GM19397 (cell line): ENCODE measurements at regions not wholly inside any gene's neighbourhood (a gene's known extent, or its start where the extent isn't known, plus 50 kb on each side); places are given as distances from the start of the nearest gene placed in this dataset.

ENCODE experiments used
- ATAC-seq: cut with Tn5 transposase; IDR thresholded peaks from one replicate; pipeline ENCODE4 v1.9.1; 2021; ENCODE audit warnings: mild to moderate bottlenecking, moderate library complexity; ENCODE audit not compliant: unreplicated experiment

DNA sequence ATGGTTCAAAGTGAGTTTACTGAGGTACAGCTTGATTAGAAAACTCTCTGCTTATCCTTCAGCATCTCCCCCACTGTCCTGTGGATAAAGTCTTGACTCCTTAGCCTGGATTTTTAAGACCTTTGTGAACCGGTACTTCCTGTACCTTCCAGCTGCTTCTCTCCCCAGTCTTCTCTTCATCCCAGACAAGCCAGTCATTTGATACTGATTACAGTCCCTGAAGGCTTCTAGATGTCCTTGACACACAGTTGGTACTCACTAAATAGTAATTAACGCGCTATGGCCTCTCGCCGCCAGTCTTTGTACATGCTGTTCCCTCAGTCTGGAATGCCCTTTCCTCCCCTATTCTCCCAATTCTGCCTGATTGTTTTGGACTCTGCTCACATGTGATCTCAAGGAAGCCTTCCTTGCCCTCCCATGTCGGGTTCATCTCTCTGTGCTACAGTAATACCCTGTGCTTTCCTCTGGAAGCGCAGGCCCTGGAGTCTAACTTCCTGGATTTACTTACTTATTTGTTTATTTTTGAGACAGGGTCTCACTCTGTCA is 50.6 kb upstream of the PTGR2 start:
- no peak for ATAC-seq

DNA sequence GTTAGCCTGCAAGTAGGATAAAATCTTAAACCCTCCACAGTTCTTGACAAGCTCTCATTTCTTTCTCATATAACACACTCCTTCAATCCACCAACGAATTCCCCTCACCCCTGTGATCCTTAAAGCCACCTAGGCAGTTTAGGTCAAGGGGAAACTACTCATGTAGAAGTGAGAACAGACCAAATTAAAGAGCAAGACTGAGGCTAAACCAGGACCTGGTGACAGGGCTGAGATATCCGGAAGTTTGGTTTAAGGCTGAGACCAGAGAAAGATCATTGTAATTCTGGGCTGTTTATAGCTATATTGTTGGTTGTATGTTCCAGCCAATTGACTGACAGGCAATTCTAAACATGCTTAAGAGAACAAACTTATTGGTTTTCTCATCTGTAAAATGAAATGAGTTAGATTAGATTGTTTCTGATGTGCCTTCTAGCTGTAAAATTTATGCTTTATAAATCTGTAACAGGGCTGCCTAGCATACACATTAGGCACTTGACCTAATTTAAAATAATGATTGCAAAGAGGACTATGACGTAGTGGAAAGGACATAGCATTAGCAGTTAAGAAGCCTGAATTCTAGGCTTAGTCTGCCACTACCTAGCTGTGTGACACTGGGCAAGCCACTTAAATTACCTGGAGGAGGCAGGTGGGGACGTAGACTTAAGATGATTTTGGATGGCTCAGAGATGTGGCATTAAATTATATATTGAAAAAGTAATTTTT is 53.9 kb upstream of the PTGR2 start:
- no peak for ATAC-seq

DNA sequence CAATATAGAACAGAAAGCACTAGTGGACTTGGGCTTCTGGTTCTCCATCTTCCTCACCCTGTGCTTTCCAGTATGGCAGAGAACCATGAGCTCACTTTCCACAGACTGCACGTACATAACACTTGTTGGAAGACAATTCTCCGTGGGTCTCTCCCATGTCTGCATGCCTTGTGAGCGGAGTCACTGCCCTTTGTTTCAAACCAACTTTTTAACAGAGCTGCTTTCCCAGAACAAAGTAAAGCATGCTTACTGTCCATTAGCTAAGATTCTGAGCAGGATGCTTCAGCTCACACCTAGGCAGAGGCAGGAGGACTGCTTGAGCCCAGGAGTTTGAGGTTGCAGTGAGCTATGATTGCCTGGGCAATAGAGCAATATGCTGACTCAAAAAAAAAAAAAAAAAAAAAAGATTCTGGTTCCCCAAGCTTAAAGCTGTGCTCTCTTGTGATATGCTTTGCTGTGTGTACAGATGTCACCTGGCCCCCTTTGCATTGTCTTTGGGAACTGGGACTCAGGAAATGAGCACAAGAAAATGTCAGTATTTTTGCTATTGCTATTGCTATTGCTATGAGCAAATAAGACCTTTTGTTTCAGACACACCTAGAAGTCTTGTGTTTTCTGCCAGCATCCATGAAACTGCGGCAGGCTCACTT is 54.6 kb upstream of the PTGR2 start:
- ATAC-seq: no peak

DNA sequence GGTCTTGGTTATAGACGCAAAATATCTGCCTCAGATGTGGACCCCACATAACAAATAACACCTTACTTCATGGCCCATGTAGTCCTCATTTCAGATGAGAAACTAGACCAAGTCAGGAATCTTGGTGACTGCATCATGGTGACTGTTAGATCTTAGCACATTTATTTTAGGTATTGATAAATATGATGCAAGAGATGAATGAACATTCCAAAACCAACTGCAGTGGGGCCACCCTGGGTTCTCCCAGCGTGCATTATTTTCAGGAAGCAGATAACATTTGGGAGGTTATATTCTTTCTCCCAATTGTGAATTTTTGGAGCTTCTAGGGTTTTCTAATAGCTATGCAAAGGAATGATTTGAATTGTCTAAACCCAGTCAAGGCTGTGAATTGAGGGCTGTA is 55.2 kb upstream of the PTGR2 start:
- no peak for ATAC-seq

GRCh38 chr14:73795974-73796373 is 55.7 kb upstream of the PTGR2 start:
- no peak for ATAC-seq

GRCh38 chr14:73795466-73795865 is 56.2 kb upstream of the PTGR2 start:
- no peak for ATAC-seq

DNA sequence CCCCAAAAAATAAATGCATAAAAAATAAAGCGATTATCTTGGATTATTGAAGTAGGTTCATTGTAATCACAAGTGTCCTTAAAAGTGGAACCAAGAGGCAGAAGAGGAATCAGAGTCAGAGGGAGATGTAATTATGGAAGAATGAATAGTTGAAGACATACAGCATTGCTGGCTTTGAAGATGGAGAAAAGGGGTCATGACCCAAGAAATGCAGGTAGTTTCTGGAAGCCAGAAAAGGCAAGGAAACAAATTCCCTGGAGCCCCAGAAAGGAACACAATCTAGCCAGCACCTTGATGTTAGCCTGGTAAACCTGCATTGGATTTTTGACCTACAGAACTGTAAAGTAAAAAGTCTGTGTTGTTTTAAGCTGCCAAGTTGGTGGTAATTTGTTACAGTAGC is 57.5 kb upstream of the PTGR2 start:
- ATAC-seq: no peak

- ATAC-seq: no peak
Measured at GRCh38 chr14:73792481-73792880, 59.1 kb upstream of the PTGR2 start.

DNA sequence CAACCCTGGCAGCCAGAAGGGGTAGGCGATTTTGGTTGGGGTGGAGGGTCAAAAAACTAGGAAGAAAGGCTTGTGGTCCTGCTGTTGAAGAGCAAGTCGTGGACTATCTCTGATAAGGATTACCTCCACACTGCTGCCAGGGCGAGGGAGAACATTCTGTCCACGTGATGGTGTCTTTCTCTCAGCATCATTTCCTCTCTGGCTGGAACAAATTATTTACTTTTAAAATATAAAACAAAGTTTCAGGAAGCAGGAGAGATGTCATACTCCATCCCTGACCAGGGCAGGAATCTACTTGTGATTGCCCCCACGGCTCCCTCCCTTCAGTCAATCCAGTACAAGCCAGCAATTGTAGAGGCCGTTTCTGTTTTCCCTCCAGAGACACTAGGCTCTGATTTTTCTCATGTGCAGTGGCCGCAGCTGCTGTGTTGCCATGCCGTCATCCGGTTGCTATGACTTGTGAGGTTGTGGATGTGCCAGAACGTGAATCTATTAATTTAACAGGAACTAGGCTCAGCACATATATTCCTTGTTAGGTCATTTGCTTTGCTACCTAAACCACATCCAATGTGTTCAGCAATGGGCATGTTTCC is 61.5 kb upstream of the PTGR2 start:
- no peak for ATAC-seq

DNA sequence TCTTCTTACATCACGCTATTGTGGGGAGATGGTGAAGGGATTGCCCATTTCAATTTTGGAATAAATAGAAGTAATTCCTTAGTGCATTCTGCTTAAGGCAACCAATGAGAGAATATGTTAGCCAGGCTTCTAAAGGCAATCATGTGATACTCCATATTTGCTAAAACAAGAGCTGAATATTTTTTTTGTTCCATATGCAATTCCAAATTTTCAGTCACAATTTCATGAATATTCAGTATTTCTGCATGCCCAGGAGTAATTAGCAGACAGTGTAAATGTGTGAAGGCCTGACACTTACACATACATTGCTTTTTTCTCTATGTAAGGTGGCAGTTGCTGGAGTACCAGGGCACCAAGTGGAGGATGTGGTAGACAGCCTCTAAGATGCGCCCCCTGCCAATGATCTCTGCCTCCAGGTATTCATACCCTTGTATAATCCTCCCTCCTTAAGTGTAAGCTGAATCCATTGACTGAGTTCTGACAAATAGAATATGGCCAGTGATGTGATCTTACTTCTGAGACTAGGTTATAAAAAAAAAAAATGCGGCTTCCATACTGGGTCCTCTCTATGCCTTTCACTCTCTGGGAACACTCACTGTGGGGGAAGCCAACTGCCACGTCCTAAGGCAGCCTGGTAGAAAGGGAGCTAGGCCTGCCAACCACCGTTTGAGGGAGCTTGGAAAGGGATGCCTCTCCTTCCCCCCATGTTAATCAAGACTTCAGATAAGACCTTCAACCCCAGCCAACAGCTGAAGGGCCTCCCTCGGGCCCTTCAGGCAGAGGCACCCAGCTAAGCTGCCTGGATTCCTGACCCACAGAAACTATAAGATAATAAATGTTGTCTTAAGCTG is 62.7 kb upstream of the PTGR2 start:
- ATAC-seq: no peak

GRCh38 chr14:73788317-73788598 is 63.4 kb upstream of the PTGR2 start:
- ATAC-seq: no peak

- no peak for ATAC-seq
Measured at GRCh38 chr14:73787486-73788316, 63.9 kb upstream of the PTGR2 start.

DNA sequence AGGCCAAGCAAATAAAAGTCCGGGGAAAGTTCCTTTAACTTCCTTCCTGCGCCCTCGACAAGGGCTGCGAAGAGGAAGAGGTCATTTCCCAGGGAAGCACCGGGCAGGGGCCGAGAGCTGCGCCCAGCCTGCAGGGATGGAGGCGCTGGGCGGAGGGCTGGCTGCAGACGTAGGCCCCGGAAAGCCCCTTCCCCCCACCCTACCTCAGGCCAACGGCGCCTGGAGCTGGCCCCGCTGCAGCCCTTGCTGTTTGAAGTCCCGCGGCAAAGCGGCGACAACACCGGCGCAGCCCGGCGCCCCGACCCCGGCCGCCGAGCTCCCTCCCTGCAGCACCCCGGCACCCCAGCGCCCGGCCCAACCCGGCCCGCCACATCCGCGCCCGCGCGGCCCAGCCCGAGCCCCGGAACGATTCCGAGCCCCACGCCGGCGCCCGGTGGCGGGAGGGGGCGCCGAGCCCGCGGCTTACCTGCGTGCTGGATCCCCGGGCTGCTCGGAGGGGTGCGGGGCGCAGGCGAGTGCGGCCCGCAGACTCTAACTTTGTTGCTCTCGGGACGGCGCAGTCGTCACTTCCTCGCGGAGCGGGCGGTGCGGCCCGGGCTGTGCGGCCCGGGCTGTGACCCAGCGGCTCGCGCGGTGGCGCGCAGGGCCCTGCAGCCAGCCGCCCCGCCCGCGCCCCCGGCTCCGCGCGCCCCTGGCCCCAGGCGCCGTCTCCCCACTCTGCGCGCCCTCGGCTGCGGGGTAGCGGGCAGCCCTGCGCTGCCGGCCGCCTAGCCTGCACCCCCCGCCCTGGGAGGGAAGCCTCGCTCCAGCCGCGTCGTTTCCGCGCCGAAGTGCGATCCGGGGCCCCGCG is 64.8 kb upstream of the PTGR2 start:
- peak; percentile 60 for ATAC-seq

DNA sequence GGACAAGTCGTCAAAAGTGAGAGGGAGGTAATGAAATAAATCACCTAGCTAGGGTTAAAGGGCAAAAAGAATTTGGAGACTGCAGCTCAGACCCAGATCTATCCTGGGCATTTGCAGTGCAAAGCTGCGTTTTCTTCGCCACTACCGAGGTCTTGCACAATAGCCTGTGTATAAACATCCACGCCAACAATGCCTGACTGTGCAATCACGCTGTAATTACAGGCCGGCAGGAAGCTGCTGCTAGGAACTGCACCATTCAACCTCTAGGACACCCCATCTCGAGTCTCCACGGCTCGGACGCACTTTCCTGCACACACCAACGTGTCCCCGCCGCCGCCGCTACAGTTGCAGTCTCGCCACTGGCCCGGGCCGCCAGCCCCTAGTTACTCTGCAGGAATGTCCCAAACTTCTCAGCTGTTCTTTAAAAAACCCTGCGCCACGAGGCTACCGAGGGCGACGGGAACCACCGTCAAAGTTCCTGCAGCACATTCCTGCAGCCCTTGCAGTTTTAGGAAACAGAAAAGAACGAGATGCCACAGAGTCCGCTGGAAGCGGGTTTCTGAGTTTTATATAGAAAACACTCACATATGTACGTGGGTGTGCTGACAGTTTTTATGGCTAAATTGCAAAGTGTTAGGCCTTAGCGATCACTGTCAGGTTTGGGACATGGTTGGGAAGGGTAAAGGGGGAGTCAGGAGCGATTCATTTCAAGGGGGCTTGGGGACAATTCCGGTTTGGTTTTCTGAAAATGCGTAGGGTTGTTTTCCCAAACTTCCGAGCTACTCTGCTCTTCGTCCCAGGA is 65.6 kb upstream of the PTGR2 start:
- ATAC-seq: peak; percentile 42

DNA sequence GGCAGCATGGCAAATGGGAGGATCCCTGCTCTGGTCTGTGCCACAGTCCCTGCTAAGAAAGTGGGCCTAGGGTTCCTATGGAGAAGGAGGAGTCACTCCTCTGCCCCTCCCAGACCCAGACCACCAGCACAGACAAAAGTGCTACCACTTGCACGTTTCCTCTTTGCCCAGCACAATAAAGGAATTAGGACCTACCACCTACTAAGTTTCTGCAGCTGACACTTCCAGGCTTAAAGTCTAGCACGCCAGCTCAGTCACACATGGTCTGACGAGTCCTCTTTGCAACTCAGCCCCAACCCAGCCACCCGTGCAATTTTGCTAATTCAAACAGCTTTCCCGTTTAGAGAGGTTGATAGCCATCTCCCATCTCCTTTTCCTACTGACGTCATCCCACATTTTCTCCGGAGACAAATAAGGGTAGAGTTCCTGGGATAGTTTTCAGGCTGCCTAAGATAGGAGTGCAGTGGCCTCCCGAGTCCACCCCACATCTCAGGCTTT is 66.2 kb upstream of the PTGR2 start:
- ATAC-seq: no peak

DNA sequence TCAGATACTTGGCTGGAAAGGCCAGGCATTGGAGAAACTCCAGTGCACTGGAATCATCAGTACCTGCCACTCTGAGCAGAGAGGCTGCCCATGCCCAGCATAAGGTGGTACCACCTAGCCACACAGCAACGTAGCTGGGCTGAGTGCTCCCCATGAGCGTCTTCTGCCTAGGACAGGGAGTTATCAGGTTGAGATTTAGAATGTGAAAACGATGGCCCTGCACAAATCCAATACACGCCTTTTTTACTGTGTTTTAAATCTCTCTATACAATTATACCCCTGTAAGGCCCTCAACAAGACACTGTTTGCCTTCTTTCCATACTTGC is 66.7 kb upstream of the PTGR2 start:
- no peak for ATAC-seq

- ATAC-seq: no peak
Measured at GRCh38 chr14:73784181-73784987, 67.2 kb upstream of the PTGR2 start.
